ENCODE measurements at regions not wholly inside any gene's neighbourhood (a gene's known extent, or its start where the extent isn't known, plus 50 kb on each side); places are given as distances from the start of the nearest gene placed in this dataset.

DNA sequence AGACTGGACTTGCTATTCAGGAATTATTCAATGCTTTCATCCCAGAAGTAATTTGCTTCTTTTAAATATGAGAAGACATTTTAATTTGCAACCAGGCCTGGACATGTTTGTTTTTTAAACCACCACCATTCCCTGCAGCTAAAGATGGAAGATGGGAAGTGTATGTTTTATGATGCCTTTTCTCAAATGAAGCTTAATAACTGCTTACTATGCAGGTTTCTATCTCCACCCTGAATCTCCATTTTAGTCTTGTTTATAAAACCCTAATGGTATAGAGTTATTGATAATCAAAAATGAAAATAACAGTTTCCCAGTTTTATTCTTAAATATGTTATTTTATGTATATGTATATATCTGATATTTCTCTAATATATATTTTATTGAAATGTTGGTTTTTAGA lies 418.9 kb downstream of the C4orf33 start:
- TF ChIP-seq, protein P1, sequence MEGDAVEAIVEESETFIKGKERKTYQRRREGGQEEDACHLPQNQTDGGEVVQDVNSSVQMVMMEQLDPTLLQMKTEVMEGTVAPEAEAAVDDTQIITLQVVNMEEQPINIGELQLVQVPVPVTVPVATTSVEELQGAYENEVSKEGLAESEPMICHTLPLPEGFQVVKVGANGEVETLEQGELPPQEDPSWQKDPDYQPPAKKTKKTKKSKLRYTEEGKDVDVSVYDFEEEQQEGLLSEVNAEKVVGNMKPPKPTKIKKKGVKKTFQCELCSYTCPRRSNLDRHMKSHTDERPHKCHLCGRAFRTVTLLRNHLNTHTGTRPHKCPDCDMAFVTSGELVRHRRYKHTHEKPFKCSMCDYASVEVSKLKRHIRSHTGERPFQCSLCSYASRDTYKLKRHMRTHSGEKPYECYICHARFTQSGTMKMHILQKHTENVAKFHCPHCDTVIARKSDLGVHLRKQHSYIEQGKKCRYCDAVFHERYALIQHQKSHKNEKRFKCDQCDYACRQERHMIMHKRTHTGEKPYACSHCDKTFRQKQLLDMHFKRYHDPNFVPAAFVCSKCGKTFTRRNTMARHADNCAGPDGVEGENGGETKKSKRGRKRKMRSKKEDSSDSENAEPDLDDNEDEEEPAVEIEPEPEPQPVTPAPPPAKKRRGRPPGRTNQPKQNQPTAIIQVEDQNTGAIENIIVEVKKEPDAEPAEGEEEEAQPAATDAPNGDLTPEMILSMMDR (IDR thresholded peaks at IDR 0.05 in 2 of 3, conservative IDR thresholded peaks at IDR 0.05 in 1 of 3; ENCODE audit: insufficient read depth in 2 of 3, low read depth in 1 of 3, low read length in 3 of 3), result no peak
- TF ChIP-seq ZNF232 (CRISPR knock-in tag; IDR thresholded peaks at IDR 0.05), result no peak
- TF ChIP-seq, protein P2, sequence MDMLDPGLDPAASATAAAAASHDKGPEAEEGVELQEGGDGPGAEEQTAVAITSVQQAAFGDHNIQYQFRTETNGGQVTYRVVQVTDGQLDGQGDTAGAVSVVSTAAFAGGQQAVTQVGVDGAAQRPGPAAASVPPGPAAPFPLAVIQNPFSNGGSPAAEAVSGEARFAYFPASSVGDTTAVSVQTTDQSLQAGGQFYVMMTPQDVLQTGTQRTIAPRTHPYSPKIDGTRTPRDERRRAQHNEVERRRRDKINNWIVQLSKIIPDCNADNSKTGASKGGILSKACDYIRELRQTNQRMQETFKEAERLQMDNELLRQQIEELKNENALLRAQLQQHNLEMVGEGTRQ (CRISPR knock-in tag; IDR thresholded peaks at IDR 0.05), result no peak
- TF ChIP-seq ZNF143 (CRISPR knock-in tag; IDR thresholded peaks at IDR 0.05), result no peak
